Ishikawa (cell line): ENCODE measurements at regions not wholly inside any gene's neighbourhood (a gene's known extent, or its start where the extent isn't known, plus 50 kb on each side); places are given as distances from the start of the nearest gene placed in this dataset.

ENCODE experiments used
- CEBPB ChIP-seq: IDR thresholded peaks from 2 replicates; pipeline ENCODE4 v1.6.1; 2012
- EP300 ChIP-seq: IDR thresholded peaks from 2 replicates; pipeline ENCODE4 v1.6.1; 2012; ENCODE audit warnings: borderline replicate concordance
- TCF12 ChIP-seq: IDR thresholded peaks from 2 replicates; pipeline ENCODE4 v1.6.1; 2012; ENCODE audit warnings: low read depth
- YY1 ChIP-seq: IDR thresholded peaks from 2 replicates; pipeline ENCODE4 v1.6.1; 2012; ENCODE audit warnings: low read depth

DNA sequence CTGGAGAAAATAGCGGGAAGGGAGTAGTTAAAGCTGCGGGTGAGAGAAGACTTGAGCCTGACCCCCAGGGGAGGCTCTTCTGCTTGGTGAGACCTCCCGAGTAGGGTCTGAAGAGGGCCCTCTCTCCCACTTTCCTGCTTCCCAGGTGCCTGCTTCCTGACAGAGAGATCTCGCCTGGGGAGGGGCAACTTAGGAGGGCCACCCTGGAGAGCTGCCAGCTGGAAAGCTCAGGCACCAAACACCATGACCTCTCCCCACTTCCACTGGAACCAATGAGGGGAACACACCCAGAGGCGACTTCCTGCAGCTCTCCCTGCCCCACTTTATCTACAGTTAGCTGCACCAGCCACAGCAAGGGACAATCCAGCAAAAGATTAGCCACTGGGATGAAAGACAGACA, 208.0 kb downstream of the TBXT start:
- TF ChIP-seq CEBPB: no peak
- TF ChIP-seq EP300: no peak
- TF ChIP-seq TCF12: no peak
- no peak for TF ChIP-seq YY1
